ENCODE measurements at regions not wholly inside any gene's neighbourhood (a gene's known extent, or its start where the extent isn't known, plus 50 kb on each side); places are given as distances from the start of the nearest gene placed in this dataset.

- no TSS peak for BruUV-seq (replicated peaks)
- H3K36me3 ChIP-seq (replicated peaks in 1 of 2; ENCODE audit: control insufficient read depth in 1 of 2, insufficient read depth in 2 of 2, low read length in 2 of 2): no peaks in the 10 kb centered on the region
- FAIRE-seq (no peak), ATAC-seq (no peak), DNase-seq (ENCODE audit: low spot score) (no peak)
- intact Hi-C loops (cut with micrococcal nuclease; ENCODE audit: unreplicated experiment): no loop called here
- H3K27ac ChIP-seq (ENCODE audit: extremely low read length, insufficient read depth, low read length): no peak overlapping the region
- no peak overlapping the region for H3K4me3 ChIP-seq (replicated peaks in 1 of 3; ENCODE audit: insufficient read depth in 1 of 3, low read depth in 2 of 3, low read length in 3 of 3)
- no peaks in the 10 kb centered on the region for H3K27me3 ChIP-seq (ENCODE audit: control insufficient read depth in 1 of 2, insufficient read depth in 2 of 2, low read length in 2 of 2)
- H4K20me1 ChIP-seq (ENCODE audit: insufficient read depth, low read length): no peaks in the 10 kb centered on the region
- CTCF ChIA-PET (ENCODE audit: low intra/inter-chr PET ratio, low total read pairs): no interaction called here
- TF ChIP-seq SMAD3 (CRISPR knock-in tag; IDR thresholded peaks at IDR 0.05) (no peak), ISX (CRISPR knock-in tag; conservative IDR thresholded peaks at IDR 0.05) (no peak), PAWR (CRISPR knock-in tag; IDR thresholded peaks at IDR 0.05; ENCODE audit: borderline replicate concordance) (no peak)
- H3K9me3 ChIP-seq (ENCODE audit: low read length): no peaks in the 10 kb centered on the region
- no peak overlapping the region for H2AFZ ChIP-seq (ENCODE audit: low read length)
- POLR2A ChIA-PET: no interaction called here
- no peaks in the 10 kb centered on the region for H3K79me2 ChIP-seq (ENCODE audit: insufficient read depth, low read length)
- H3K4me2 ChIP-seq (ENCODE audit: low read depth, low read length): no peak overlapping the region
- no peaks in the 10 kb centered on the region for H3K4me1 ChIP-seq (ENCODE audit: insufficient read depth, low read length)
- 39% methylated on average over 4 of the region's 4 CpGs for WGBS (ENCODE audit: low lambda C conversion rate)
- in situ Hi-C loops (cut with HindIII; ENCODE audit: extremely low pct_ligation_motif_present, low pct_unique_long_range_greater_than_20kb): no loop called here
- no peak overlapping the region for H3K9ac ChIP-seq (ENCODE audit: insufficient read depth, low read depth, low read length)
Observed at GRCh38 chr5:125149527-125149926, 403.1 kb upstream of the ZNF608 start.

- DNase-seq (ENCODE audit: low spot score) (no peak), ATAC-seq (no peak), FAIRE-seq (no peak)
- Histone ChIP-seq H3K4me3 (replicated peaks in 1 of 3; ENCODE audit: insufficient read depth in 1 of 3, low read depth in 2 of 3, low read length in 3 of 3) (no peak overlapping the region), H3K36me3 (replicated peaks in 1 of 2; ENCODE audit: control insufficient read depth in 1 of 2, insufficient read depth in 2 of 2, low read length in 2 of 2) (no peaks in the 10 kb centered on the region), H3K4me1 (ENCODE audit: insufficient read depth, low read length) (no peaks in the 10 kb centered on the region), H3K27ac (ENCODE audit: extremely low read length, insufficient read depth, low read length) (no peak overlapping the region), H3K27me3 (ENCODE audit: control insufficient read depth in 1 of 2, insufficient read depth in 2 of 2, low read length in 2 of 2) (no peaks in the 10 kb centered on the region), H3K9ac (ENCODE audit: insufficient read depth, low read depth, low read length) (no peak overlapping the region), H2AFZ (ENCODE audit: low read length) (no peak overlapping the region), H3K79me2 (ENCODE audit: insufficient read depth, low read length) (no peaks in the 10 kb centered on the region), H3K9me3 (ENCODE audit: low read length) (no peaks in the 10 kb centered on the region), H3K4me2 (ENCODE audit: low read depth, low read length) (no peak overlapping the region), H4K20me1 (ENCODE audit: insufficient read depth, low read length) (no peaks in the 10 kb centered on the region)
- TF ChIP-seq ZNF468 (CRISPR knock-in tag; IDR thresholded peaks at IDR 0.05) (no peak), THAP11 (CRISPR knock-in tag; IDR thresholded peaks at IDR 0.05) (no peak), SALL2 (CRISPR knock-in tag; IDR thresholded peaks at IDR 0.05) (no peak), SMYD3 (CRISPR knock-in tag; IDR thresholded peaks at IDR 0.05) (no peak), ZZZ3 (CRISPR knock-in tag; IDR thresholded peaks at IDR 0.05; ENCODE audit: borderline replicate concordance) (no peak), SAFB2 (CRISPR knock-in tag; IDR thresholded peaks at IDR 0.05; ENCODE audit: borderline replicate concordance, low read depth) (no peak), ZUFSP (CRISPR knock-in tag; IDR thresholded peaks at IDR 0.05; ENCODE audit: borderline replicate concordance) (no peak), SPEN (CRISPR knock-in tag; IDR thresholded peaks at IDR 0.05; ENCODE audit: low read depth) (no peak), ZNF556 (CRISPR knock-in tag; IDR thresholded peaks at IDR 0.05; ENCODE audit: borderline replicate concordance) (no peak), ZNF235 (CRISPR knock-in tag; IDR thresholded peaks at IDR 0.05; ENCODE audit: borderline replicate concordance) (no peak), ZSCAN21 (CRISPR knock-in tag; IDR thresholded peaks at IDR 0.05; ENCODE audit: borderline replicate concordance) (no peak), HIC2 (CRISPR knock-in tag; IDR thresholded peaks at IDR 0.05; ENCODE audit: low read depth) (no peak)
- intact Hi-C loops (cut with micrococcal nuclease; ENCODE audit: unreplicated experiment) (no loop called here), in situ Hi-C loops (cut with HindIII; ENCODE audit: extremely low pct_ligation_motif_present, low pct_unique_long_range_greater_than_20kb) (no loop called here)
- POLR2A ChIA-PET: no interaction called here
- CTCF ChIA-PET (ENCODE audit: low intra/inter-chr PET ratio, low total read pairs): no interaction called here
- 12% methylated on average over 3 of the region's 3 CpGs for WGBS (ENCODE audit: low lambda C conversion rate)
- no TSS peak for BruUV-seq (replicated peaks)
Observed at GRCh38 chr5:125150041-125150669, 403.7 kb upstream of the ZNF608 start.

Data from HepG2 (cell line).